Suprapubic skin (tissue), 3 donors: ENCODE measurements at regions not wholly inside any gene's neighbourhood (a gene's known extent, or its start where the extent isn't known, plus 50 kb on each side); places are given as distances from the start of the nearest gene placed in this dataset.

Experiments
- CTCF ChIP-seq, 2 donors: fragments of 200-600 bp in 1 of 2; fragments of 450-650 bp in 1 of 2; sonication (generic) in 1 of 2; IDR thresholded peaks; one replicate each; pipeline ENCODE4 v1.5.1; 2016 to 2019; ENCODE audit warnings: antibody characterized with exemption in 2 of 2, mild to moderate bottlenecking in 1 of 2, moderate library complexity in 1 of 2
- POLR2A ChIP-seq, 2 donors: fragments of 450-650 bp; IDR thresholded peaks; one replicate each; pipeline ENCODE4 v1.6.1; 2017; ENCODE audit warnings: antibody characterized with exemption in 2 of 2, mild to moderate bottlenecking in 2 of 2, moderate library complexity in 2 of 2

- no peak for TF ChIP-seq CTCF (IDR thresholded peaks at IDR 0.05)
- TF ChIP-seq POLR2A (IDR thresholded peaks at IDR 0.05), result no peak
Observed at GRCh38 chr5:165903835-165904234, 2387.6 kb upstream of the WWC1 start.
